ENCODE measurements at regions not wholly inside any gene's neighbourhood (a gene's known extent, or its start where the extent isn't known, plus 50 kb on each side); places are given as distances from the start of the nearest gene placed in this dataset.

DNA sequence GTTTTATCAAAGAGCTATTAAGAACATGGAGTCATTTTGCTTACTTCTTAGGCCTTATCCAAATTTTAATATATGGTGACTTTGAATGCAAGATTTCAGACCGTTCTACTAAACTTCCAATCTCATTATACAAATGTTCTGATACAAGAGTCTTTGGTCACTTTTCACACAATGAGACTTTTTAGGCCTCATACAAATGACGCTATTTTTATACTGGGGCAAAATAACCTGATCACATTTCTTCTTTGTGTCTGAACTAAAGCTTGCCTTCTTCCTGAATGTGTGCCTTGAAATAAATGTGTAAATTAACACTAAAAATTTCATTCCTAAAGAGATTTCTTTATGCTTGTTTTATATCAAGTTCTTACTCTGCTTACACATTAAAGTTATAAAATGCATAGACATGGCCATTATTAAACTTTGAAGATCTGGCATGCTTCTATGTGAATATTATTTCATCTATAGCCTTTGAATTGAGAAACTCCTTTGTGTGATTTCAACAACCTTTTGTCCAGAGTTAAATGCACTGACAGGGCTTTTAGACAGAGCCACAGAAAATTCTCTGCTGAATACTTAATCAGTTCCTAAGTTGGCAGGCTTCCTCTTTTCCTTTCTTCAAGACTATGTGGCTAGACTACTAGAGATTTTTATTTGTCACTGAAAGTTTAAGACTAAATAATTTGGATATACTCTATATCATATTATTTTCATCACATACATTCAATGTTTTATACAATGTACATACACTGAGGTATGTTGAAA lies 86.1 kb downstream of the EDNRB start:
- no CpG with 5 or more reads among the region's 2 CpGs for WGBS (ENCODE audit: extremely low coverage, insufficient read length, low lambda C conversion rate)
- Mint-ChIP-seq H3K27me3 (ENCODE audit: low read depth) (no peaks in the 10 kb centered on the region), H3K4me1 (peaks cover 6% of the 10 kb centered on the region in 2 experiments; a peak in 3 of 4 replicates), H3K9me3 (peaks cover 0 to under 1% of the 10 kb centered on the region in 2 experiments; a peak in 1 of 5 replicates), H3K4me3 (no peak overlapping the region), H3K27ac (no peak overlapping the region), H3K36me3 (ENCODE audit: insufficient read depth in 1 of 3, low read depth in 3 of 3) (peaks cover 0 to 2% (median under 1%) of the 10 kb centered on the region in 3 experiments; a peak in 3 of 7 replicates)
- Histone ChIP-seq H4K20me1 (ENCODE audit: control insufficient read depth, insufficient read depth, insufficient read length) (no peaks in the 10 kb centered on the region), H3K56ac (ENCODE audit: insufficient read length, low read depth, low read length) (no peak overlapping the region), H2BK5ac (ENCODE audit: insufficient read length, low read length) (no peak overlapping the region), H3K79me2 (ENCODE audit: insufficient read depth, low read length) (no peaks in the 10 kb centered on the region), H3K79me1 (ENCODE audit: insufficient read depth, low read depth, low read length, poor library complexity, severe bottlenecking) (no peaks in the 10 kb centered on the region), H2BK15ac (ENCODE audit: low read depth, low read length) (no peak overlapping the region), H2BK12ac (ENCODE audit: insufficient read length, low read depth, low read length) (no peak overlapping the region), H3K27me3 (ENCODE audit: insufficient read depth, low read length) (no peaks in the 10 kb centered on the region), H3K4ac (ENCODE audit: low read depth, low read length) (no peak overlapping the region), H2BK120ac (ENCODE audit: low read depth, low read length, poor library complexity, severe bottlenecking) (no peak overlapping the region), H3T11ph (ENCODE audit: low read length) (no peak overlapping the region), H3K4me2 (ENCODE audit: insufficient read depth, insufficient read length, low read length) (no peak overlapping the region), H4K91ac (ENCODE audit: insufficient read length, low read depth, low read length) (no peak overlapping the region), H2AK5ac (ENCODE audit: insufficient read length, low read length) (no peak overlapping the region), H4K8ac (replicated peaks; ENCODE audit: insufficient read length, low read depth, low read length) (no peak overlapping the region), H4K5ac (ENCODE audit: insufficient read length, low read depth, low read length) (no peak overlapping the region), H3K4me1 (ENCODE audit: insufficient read depth, low read length) (no peaks in the 10 kb centered on the region), H3K14ac (ENCODE audit: insufficient read depth, low read length) (no peak overlapping the region), H2BK20ac (ENCODE audit: low read depth, low read length, poor library complexity, severe bottlenecking) (no peak overlapping the region), H3K18ac (ENCODE audit: insufficient read length, low read depth, low read length) (no peak overlapping the region), H3K9ac (ENCODE audit: extremely low read depth, insufficient read length, low read length) (no peak overlapping the region), H2AFZ (ENCODE audit: low read length) (no peak overlapping the region), H3K23me2 (ENCODE audit: insufficient read length, low read depth, low read length, poor library complexity, severe bottlenecking) (no peaks in the 10 kb centered on the region), H3K27ac (ENCODE audit: insufficient read length, low read depth, low read length) (no peak overlapping the region), H3K23ac (ENCODE audit: insufficient read length, low read depth, low read length) (no peak overlapping the region), H3K9me3 (ENCODE audit: control insufficient read depth, low read depth, low read length) (no peaks in the 10 kb centered on the region)
- no peak for DNase-seq
- no peak for TF ChIP-seq CTCF (conservative IDR thresholded peaks at IDR 0.05)

Measured in H9 (cell line).